HG03469 (cell line): ENCODE measurements at regions not wholly inside any gene's neighbourhood (a gene's known extent, or its start where the extent isn't known, plus 50 kb on each side); places are given as distances from the start of the nearest gene placed in this dataset.
"Not testable (repeated sequence)": the region's sequence is repeated elsewhere in the genome, so short reads cannot be mapped to it uniquely, and the experiment has no call there.

Experiments
- ATAC-seq: cut with Tn5 transposase; IDR thresholded peaks from one replicate; pipeline ENCODE4 v1.9.1; 2021; ENCODE audit warnings: mild to moderate bottlenecking, moderate library complexity, moderate number of reproducible peaks; ENCODE audit not compliant: unreplicated experiment

GRCh38 chr2:56934866-56935265 lies 751.1 kb downstream of the CCDC85A start:
- no peak for ATAC-seq

- no peak for ATAC-seq
Measured at GRCh38 chr2:56940054-56940453, 756.3 kb downstream of the CCDC85A start.

- ATAC-seq, result no peak
Measured at GRCh38 chr2:56952871-56953270, 769.1 kb downstream of the CCDC85A start.

- ATAC-seq, result no peak
Measured at GRCh38 chr2:56960581-56960980, 776.8 kb downstream of the CCDC85A start.

DNA sequence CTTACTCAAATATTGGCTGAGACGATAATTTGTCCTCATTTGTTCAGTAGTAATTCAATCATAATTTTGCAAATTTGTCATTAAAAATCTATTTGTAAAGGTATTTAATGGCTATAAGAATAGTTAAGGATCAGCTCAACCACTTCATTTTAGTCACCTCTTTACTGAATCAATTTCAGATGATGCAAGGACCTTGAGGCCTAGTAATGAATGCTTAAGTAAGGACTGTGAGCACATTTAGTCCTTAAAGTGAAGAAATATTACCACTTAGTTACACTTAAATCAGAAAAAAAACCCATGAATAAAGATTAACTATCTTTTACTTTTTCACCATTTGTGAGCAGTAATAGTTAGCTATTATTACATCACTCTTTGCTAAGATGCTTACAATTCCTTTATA lies 778.9 kb downstream of the CCDC85A start:
- ATAC-seq, result no peak

DNA sequence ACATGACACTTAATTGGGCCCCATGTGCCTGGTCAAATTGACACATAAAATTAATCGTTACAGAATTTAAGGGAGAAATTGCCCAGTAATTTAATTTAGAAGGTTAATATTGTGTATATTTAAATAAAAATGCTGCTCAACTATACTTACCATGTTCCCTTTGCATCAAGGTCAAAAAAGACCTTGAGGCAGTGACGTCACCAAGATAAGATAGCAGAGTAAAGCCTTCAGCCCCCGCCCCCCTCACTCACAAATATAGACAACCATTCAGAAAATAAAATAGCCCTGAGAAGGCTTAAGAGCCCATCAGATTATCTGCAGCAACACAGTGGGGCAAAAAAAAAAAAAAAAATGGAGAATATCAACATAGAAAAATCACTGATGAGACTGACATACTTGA lies 785.7 kb downstream of the CCDC85A start:
- no peak for ATAC-seq

DNA sequence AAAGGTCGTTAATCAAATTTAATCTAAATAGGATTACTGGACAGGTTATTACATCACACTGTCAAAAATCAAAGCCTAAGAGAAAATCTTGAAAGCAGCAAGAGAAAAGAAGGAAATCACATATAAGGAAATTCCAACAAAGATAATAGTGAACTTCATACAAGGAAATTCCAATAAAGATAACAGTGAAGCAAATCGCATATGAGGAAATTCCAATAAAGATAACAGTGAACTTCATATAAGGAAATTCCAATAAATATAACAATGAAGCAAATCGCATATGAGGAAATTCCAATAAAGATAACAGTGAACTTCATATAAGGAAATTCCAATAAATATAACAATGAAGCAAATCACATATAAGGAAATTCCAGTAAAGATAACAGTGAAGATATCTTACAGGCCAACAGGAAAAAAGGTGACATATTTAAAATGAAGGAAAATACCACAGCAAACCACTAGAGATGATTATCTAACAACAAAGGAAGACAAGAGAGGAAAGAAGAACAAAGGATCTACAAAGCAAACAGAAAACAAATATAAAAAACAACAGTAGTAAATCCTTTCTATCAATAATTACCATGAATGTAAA lies 787.7 kb downstream of the CCDC85A start:
- no peak for ATAC-seq

DNA sequence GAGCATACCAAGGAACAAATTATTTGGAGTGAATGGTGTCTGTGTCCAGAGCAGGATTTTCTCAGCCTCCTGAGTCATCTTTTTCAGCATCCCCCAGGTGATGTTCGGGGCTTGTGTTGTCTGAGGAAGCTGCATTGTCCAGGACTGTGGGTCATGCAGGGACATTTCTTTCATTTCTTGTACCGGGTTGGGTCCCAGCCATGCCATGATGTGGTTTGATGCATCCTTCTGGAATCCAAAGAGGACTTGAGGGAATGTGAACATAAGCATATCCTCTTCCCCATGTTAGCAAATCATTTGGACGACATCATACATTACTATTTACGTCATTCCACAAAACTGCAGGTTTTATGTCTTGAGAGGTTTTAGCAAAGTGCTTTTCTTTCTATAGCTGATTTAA lies 797.8 kb downstream of the CCDC85A start:
- ATAC-seq, result no peak

- no peak for ATAC-seq
Measured at GRCh38 chr2:56985609-56986008, 801.8 kb downstream of the CCDC85A start.

DNA sequence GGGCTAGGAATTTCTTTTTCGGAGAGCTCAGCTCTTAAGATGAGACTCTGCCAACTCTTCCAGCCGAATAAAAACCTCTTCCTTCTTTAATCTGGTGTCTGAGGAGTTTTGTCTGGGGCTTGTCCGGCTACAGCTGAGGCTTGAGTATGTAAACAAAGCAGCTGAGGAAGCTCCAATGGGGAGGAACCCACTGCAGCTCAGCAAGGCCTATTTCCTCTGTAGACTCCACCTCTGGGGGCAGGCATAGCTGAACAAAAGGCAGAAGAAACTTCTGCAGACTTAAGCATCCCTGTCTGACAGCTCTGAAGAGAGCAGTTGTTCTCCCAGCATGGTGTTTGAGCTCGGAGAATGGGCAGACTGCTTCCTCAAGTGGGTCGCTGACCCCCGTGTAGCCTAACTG lies 838.7 kb downstream of the CCDC85A start:
- ATAC-seq, result no peak

- ATAC-seq, result no peak
Measured at GRCh38 chr2:57044931-57045635, 861.3 kb downstream of the CCDC85A start.

DNA sequence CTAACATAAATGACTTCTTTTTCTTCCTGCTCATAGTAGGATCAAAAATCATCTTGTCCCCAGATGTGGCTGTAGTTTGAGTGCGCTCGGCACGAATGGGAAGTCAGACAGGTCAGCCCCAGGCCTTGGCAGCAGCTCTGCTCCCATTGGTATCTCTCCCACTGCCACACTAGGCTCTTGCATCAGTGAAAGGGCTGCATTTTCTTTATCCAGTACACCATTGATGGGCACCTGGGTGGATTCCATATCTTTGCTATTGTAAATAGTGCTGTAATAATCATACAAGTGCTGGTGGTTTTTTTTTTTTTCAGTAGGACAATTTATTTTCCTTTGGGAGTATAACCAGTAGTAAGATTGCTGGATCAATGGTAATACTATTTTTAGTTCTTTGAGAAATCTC lies 865.5 kb downstream of the CCDC85A start:
- ATAC-seq, result no peak

DNA sequence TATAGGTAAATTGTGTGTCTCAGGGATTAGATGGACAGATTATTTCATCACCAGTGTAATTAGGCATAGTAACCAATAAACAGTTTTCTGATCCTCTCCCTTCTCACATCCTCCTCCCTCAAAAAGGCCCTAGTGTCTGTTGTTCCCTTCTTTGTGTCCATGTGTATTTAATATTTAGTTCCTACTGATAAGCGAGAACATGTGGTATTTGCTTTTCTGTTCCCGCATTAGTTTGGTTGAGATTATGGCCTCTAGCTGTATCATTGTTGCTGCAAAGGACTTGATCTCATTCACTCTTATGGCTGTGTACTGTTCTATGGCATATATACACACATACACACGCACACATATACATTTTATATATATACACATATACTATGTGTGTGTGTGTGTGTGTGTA lies 866.2 kb downstream of the CCDC85A start:
- no peak for ATAC-seq

GRCh38 chr2:57066301-57066700 lies 882.5 kb downstream of the CCDC85A start:
- not testable (repeated sequence) for ATAC-seq

- no peak for ATAC-seq
Measured at GRCh38 chr2:57075226-57075625, 891.4 kb downstream of the CCDC85A start.

DNA sequence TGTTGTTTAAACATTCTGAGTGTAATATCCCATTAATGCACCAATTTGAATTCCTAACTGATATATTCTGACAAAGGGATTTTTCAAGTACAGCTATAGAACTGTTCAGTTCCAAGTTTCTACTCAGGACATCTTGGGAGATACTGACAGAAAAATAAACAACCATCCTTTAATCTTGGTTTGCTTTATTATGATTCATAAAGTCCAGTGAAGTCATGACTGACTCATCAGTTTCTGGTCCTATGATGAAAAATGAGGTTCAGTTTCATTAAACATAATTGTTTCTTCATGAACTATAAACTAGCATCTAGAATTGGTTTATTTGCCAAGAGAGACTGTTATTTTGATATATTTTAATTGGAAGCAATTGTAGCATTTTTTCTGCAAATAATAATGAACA lies 896.2 kb downstream of the CCDC85A start:
- ATAC-seq, result no peak

DNA sequence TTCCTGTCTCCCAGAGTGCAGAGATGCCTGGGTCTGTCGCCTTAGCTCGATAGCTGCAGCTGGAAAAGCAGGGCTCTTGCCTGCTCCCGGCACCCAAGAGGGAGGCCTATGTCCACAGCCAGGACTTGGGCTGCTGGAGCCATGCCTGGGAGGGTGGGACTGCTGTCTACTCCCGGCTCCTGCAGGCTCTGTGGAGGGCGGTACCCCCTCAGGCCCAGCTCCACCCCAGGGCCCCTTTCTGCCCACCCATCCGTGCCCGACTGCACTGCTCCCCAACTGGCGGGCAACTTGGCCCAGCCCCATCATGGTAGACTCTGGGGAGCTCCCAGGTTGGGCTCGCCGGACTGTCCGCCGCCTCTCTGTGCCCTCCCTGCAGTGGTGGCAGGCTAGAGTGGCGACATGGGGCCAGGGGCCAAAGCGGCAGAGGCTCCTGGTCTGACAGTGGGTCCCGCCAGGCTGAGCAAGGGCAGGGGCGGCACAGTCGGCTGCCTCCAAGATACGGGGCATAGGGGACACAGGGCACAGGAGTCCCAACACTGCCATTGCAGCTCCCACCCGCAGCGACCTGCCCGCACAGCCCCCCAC lies 901.0 kb downstream of the CCDC85A start:
- ATAC-seq, result no peak

GRCh38 chr2:57093020-57093419 lies 909.2 kb downstream of the CCDC85A start:
- no peak for ATAC-seq

GRCh38 chr2:57097855-57098254 lies 914.1 kb downstream of the CCDC85A start:
- no peak for ATAC-seq

GRCh38 chr2:57100436-57100835 lies 916.6 kb downstream of the CCDC85A start:
- ATAC-seq, result no peak

GRCh38 chr2:57105694-57106093 lies 921.9 kb downstream of the CCDC85A start:
- ATAC-seq, result no peak

GRCh38 chr2:57107353-57107752 lies 923.6 kb downstream of the CCDC85A start:
- ATAC-seq, result no peak
